Prostate gland (tissue), 2 donors: ENCODE measurements at regions not wholly inside any gene's neighbourhood (a gene's known extent, or its start where the extent isn't known, plus 50 kb on each side); places are given as distances from the start of the nearest gene placed in this dataset.

ENCODE experiments used
- POLR2AphosphoS5 ChIP-seq: sonication (generic); formaldehyde crosslinking; IDR thresholded peaks from one replicate; pipeline ENCODE4 v1.6.1; 2017; ENCODE audit warnings: antibody characterized with exemption
- TF ChIP-seq, protein P1 (sequence below), 4 experiments: fragments of 200-600 bp in 2 of 4; fragments of 450-650 bp in 2 of 4; sonication (generic) in 2 of 4; IDR thresholded peaks; 1 replicate in 3 of 4; 2 replicates in 1 of 4; pipeline ENCODE4 v1.5.1; 2016 to 2019; ENCODE audit warnings: antibody characterized with exemption in 4 of 4, mild to moderate bottlenecking in 2 of 4, moderate library complexity in 2 of 4

DNA sequence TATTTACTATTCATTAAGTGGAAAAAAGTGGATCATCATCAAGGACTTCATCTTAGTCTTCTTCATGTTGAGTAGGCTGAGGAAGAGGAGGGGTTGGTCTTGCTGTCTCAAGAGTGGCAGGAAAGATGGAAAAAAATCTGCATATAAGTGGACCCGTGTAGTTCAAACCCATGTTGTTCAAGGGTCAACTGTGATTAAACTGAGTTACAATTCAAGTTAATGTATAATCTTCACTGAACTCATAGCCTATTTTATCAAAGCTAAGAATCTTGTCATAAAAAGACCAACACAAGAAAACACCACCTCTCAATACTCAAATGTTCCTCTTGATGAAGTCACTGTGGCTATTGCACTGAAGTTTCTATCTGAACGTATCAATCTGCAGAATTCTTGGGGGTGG, 260.2 kb downstream of the FNDC1 start:
- no peak for TF ChIP-seq POLR2AphosphoS5
- TF ChIP-seq, protein P1, sequence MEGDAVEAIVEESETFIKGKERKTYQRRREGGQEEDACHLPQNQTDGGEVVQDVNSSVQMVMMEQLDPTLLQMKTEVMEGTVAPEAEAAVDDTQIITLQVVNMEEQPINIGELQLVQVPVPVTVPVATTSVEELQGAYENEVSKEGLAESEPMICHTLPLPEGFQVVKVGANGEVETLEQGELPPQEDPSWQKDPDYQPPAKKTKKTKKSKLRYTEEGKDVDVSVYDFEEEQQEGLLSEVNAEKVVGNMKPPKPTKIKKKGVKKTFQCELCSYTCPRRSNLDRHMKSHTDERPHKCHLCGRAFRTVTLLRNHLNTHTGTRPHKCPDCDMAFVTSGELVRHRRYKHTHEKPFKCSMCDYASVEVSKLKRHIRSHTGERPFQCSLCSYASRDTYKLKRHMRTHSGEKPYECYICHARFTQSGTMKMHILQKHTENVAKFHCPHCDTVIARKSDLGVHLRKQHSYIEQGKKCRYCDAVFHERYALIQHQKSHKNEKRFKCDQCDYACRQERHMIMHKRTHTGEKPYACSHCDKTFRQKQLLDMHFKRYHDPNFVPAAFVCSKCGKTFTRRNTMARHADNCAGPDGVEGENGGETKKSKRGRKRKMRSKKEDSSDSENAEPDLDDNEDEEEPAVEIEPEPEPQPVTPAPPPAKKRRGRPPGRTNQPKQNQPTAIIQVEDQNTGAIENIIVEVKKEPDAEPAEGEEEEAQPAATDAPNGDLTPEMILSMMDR (IDR thresholded peaks at IDR 0.05): no peak
